SU-DHL-6 (cell line): ENCODE measurements at regions not wholly inside any gene's neighbourhood (a gene's known extent, or its start where the extent isn't known, plus 50 kb on each side); places are given as distances from the start of the nearest gene placed in this dataset.

Experiments
- CTCF ChIP-seq: fragments of 200-600 bp; sonication (generic); IDR thresholded peaks from one replicate; pipeline ENCODE4 v1.5.1; 2017; ENCODE audit warnings: antibody characterized with exemption, mild to moderate bottlenecking, low read length, moderate library complexity; ENCODE audit not compliant: insufficient read depth, poor library complexity, severe bottlenecking
- EZH2phosphoT487 ChIP-seq: fragments of 200-600 bp; sonication (generic), shearing (Covaris generic); conservative IDR thresholded peaks from 2 replicates; pipeline ENCODE4 v1.6.1; 2018; ENCODE audit warnings: mild to moderate bottlenecking, antibody characterized with exemption, low read length, moderate library complexity, mixed read lengths

GRCh38 chr12:88781909-88782308 lies 201.6 kb upstream of the KITLG start:
- no peak for TF ChIP-seq CTCF
- TF ChIP-seq EZH2phosphoT487, result no peak
